ENCODE measurements at regions not wholly inside any gene's neighbourhood (a gene's known extent, or its start where the extent isn't known, plus 50 kb on each side); places are given as distances from the start of the nearest gene placed in this dataset.

DNA sequence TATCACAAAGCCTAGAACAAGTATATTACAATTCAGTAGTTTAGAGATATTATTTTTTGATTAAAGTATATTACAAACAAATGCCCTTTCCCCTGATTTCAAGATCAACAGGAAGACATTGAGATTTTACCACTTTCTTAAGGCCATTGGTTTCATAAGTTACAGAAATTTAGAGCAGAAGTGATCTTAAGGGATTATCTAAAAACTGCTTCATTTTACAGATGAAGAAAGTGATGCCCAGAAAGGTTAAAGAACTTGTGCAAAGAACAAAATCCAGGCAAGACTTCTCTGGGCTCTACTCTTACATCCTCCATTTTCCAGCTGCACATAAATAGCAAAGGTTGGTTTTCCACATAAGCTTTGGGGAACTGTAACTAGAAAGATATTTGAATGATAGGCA, 87.5 kb downstream of the DUSP6 start:
- H3K27ac ChIP-seq (ENCODE audit: low read depth in 1 of 2, low read length in 2 of 2) = no peak overlapping the region
- no peaks in the 10 kb centered on the region for H3K36me3 ChIP-seq (replicated peaks in 1 of 2; ENCODE audit: control insufficient read depth in 1 of 2, insufficient read depth in 2 of 2, low read length in 2 of 2)
- intact Hi-C loops (cut with micrococcal nuclease) = loop anchor here (5.0 to 10.0 kb wide), 4 partner anchors 90 to 210 kb away; partner anchors contain the start of gene DUSP6 (in 1 of the 2)
- peaks cover 26 to 42% of the 10 kb centered on the region in 2 donors for H3K4me1 ChIP-seq (ENCODE audit: control insufficient read depth in 1 of 2, insufficient read depth in 2 of 2, low read length in 2 of 2)
- H3K4me3 ChIP-seq (replicated peaks in 1 of 3; ENCODE audit: low read depth in 2 of 3, low read length in 3 of 3) = no peak overlapping the region
- no peaks in the 10 kb centered on the region for H3K9me3 ChIP-seq (replicated peaks in 1 of 2; ENCODE audit: control insufficient read depth in 1 of 2, insufficient read depth in 1 of 2, low read length in 2 of 2)
- Mint-ChIP-seq H3K9me3 (peaks cover 0 to 3% (median 0%) of the 10 kb centered on the region in 7 donors), H3K4me3 (no peak overlapping the region), H3K4me1 (peaks cover 38% of the 10 kb centered on the region), H3K27ac (no peak overlapping the region), H3K36me3 (no peaks in the 10 kb centered on the region), H3K27me3 (ENCODE audit: low read depth in 3 of 3) (peaks cover 0 to 4% (median 0%) of the 10 kb centered on the region in 3 donors)
- TF ChIP-seq, protein P1, sequence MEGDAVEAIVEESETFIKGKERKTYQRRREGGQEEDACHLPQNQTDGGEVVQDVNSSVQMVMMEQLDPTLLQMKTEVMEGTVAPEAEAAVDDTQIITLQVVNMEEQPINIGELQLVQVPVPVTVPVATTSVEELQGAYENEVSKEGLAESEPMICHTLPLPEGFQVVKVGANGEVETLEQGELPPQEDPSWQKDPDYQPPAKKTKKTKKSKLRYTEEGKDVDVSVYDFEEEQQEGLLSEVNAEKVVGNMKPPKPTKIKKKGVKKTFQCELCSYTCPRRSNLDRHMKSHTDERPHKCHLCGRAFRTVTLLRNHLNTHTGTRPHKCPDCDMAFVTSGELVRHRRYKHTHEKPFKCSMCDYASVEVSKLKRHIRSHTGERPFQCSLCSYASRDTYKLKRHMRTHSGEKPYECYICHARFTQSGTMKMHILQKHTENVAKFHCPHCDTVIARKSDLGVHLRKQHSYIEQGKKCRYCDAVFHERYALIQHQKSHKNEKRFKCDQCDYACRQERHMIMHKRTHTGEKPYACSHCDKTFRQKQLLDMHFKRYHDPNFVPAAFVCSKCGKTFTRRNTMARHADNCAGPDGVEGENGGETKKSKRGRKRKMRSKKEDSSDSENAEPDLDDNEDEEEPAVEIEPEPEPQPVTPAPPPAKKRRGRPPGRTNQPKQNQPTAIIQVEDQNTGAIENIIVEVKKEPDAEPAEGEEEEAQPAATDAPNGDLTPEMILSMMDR (IDR thresholded peaks at IDR 0.05) = no peak
- no peak overlapping the region for H2AFZ ChIP-seq (ENCODE audit: insufficient read depth, low read depth, low read length, poor library complexity, severe bottlenecking)
- no peak overlapping the region for H3K4me2 ChIP-seq (replicated peaks; ENCODE audit: extremely low read depth, low read length, poor library complexity, severe bottlenecking)
- no peak for DNase-seq
- H4K20me1 ChIP-seq (ENCODE audit: insufficient read depth, low read length) = no peaks in the 10 kb centered on the region
- no peaks in the 10 kb centered on the region for H3K79me2 ChIP-seq (ENCODE audit: insufficient read depth, low read length)
- H3K9ac ChIP-seq (ENCODE audit: insufficient read depth, low read length, poor library complexity, severe bottlenecking) = no peak overlapping the region
- no peaks in the 10 kb centered on the region for H3K27me3 ChIP-seq (ENCODE audit: control insufficient read depth in 2 of 2, insufficient read depth in 2 of 2, low read length in 2 of 2)

DNA sequence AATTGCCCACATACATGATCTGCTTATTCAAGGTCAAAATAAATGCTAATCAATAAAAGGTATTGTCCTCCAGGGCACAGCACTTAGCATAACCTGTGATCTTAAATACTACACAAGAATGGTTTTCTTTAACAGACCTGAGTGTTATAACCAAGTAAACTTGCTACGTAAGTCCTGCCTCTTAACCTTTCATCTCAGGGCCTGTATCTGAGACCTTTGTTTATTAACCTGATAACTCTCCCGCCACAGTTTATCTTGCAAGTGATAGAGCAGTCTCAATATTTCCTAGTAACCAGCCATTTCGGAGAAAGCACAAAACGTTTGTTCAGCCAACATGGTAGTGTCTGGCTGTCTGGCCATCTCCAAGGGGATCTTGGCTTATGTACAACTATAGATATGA, 88.4 kb downstream of the DUSP6 start:
- Mint-ChIP-seq H3K9me3 (peaks cover 0 to 3% (median 0%) of the 10 kb centered on the region in 7 donors), H3K4me1 (peaks cover 34% of the 10 kb centered on the region), H3K27me3 (ENCODE audit: low read depth in 3 of 3) (peaks cover 0 to 4% (median 0%) of the 10 kb centered on the region in 3 donors), H3K27ac (no peak overlapping the region), H3K4me3 (no peak overlapping the region), H3K36me3 (peaks cover 0 to under 1% of the 10 kb centered on the region in 2 donors)
- no peaks in the 10 kb centered on the region for H3K9me3 ChIP-seq (replicated peaks in 1 of 2; ENCODE audit: control insufficient read depth in 1 of 2, insufficient read depth in 1 of 2, low read length in 2 of 2)
- peaks cover 20 to 37% of the 10 kb centered on the region in 2 donors for H3K4me1 ChIP-seq (ENCODE audit: control insufficient read depth in 1 of 2, insufficient read depth in 2 of 2, low read length in 2 of 2)
- H3K36me3 ChIP-seq (replicated peaks in 1 of 2; ENCODE audit: control insufficient read depth in 1 of 2, insufficient read depth in 2 of 2, low read length in 2 of 2) = no peaks in the 10 kb centered on the region
- no peaks in the 10 kb centered on the region for H3K79me2 ChIP-seq (ENCODE audit: insufficient read depth, low read length)
- H3K27ac ChIP-seq (ENCODE audit: low read depth in 1 of 2, low read length in 2 of 2) = no peak overlapping the region
- no peaks in the 10 kb centered on the region for H4K20me1 ChIP-seq (ENCODE audit: insufficient read depth, low read length)
- no peak overlapping the region for H2AFZ ChIP-seq (ENCODE audit: insufficient read depth, low read depth, low read length, poor library complexity, severe bottlenecking)
- whole genome bisulfite sequencing (ENCODE audit: insufficient coverage) = 100% methylated on average over 2 of the region's 4 CpGs
- no peak overlapping the region for H3K4me2 ChIP-seq (replicated peaks; ENCODE audit: extremely low read depth, low read length, poor library complexity, severe bottlenecking)
- no peak for DNase-seq
- TF ChIP-seq, protein P1 (IDR thresholded peaks at IDR 0.05) = no peak
- no peak overlapping the region for H3K4me3 ChIP-seq (replicated peaks in 1 of 3; ENCODE audit: low read depth in 2 of 3, low read length in 3 of 3)
- no peaks in the 10 kb centered on the region for H3K27me3 ChIP-seq (ENCODE audit: control insufficient read depth in 2 of 2, insufficient read depth in 2 of 2, low read length in 2 of 2)
- intact Hi-C loops (cut with micrococcal nuclease) = loop anchor here (10.0 kb wide), 3 partner anchors 91 to 209 kb away; partner anchors contain the start of gene DUSP6 (in 1 of the 2)
- H3K9ac ChIP-seq (ENCODE audit: insufficient read depth, low read length, poor library complexity, severe bottlenecking) = no peak overlapping the region

All from CD14-positive monocyte (primary cell).